ENCODE measurements at regions not wholly inside any gene's neighbourhood (a gene's known extent, or its start where the extent isn't known, plus 50 kb on each side); places are given as distances from the start of the nearest gene placed in this dataset.

DNA sequence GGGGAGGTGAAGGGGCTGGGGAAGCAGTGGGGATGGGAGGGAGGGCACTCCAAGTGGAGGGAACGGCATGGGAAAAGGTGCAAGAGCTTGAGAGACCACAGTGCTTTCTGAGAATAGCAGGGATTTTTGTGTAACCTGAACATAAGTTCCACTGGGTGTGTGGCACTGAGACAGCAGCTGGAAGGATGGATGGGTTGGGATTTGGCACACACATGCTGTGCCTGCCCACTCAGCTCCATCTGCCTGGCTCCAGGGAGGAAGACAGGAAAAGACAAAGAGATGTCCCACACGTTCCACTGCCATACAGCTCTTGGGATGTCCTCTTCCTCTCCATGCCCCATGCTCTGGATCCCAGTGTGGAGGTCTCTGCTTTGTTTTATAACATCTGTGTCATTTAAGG, 114.1 kb upstream of the TEX51 start:
- TF ChIP-seq, protein P1, sequence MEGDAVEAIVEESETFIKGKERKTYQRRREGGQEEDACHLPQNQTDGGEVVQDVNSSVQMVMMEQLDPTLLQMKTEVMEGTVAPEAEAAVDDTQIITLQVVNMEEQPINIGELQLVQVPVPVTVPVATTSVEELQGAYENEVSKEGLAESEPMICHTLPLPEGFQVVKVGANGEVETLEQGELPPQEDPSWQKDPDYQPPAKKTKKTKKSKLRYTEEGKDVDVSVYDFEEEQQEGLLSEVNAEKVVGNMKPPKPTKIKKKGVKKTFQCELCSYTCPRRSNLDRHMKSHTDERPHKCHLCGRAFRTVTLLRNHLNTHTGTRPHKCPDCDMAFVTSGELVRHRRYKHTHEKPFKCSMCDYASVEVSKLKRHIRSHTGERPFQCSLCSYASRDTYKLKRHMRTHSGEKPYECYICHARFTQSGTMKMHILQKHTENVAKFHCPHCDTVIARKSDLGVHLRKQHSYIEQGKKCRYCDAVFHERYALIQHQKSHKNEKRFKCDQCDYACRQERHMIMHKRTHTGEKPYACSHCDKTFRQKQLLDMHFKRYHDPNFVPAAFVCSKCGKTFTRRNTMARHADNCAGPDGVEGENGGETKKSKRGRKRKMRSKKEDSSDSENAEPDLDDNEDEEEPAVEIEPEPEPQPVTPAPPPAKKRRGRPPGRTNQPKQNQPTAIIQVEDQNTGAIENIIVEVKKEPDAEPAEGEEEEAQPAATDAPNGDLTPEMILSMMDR (conservative IDR thresholded peaks at IDR 0.05 in 1 of 2, IDR thresholded peaks at IDR 0.05 in 1 of 2; ENCODE audit: low read depth in 1 of 2, low read length in 2 of 2): no peak
- no peak for TF ChIP-seq EZH2 (IDR thresholded peaks at IDR 0.05; ENCODE audit: low read length, missing control alignments)
